HG02759 (cell line): ENCODE measurements at regions not wholly inside any gene's neighbourhood (a gene's known extent, or its start where the extent isn't known, plus 50 kb on each side); places are given as distances from the start of the nearest gene placed in this dataset.
"Not testable (repeated sequence)": the region's sequence is repeated elsewhere in the genome, so short reads cannot be mapped to it uniquely, and the experiment has no call there.

Experiments
- ATAC-seq: cut with Tn5 transposase; IDR thresholded peaks from one replicate; pipeline ENCODE4 v1.9.1; 2021; ENCODE audit warnings: mild to moderate bottlenecking, moderate library complexity; ENCODE audit not compliant: unreplicated experiment

DNA sequence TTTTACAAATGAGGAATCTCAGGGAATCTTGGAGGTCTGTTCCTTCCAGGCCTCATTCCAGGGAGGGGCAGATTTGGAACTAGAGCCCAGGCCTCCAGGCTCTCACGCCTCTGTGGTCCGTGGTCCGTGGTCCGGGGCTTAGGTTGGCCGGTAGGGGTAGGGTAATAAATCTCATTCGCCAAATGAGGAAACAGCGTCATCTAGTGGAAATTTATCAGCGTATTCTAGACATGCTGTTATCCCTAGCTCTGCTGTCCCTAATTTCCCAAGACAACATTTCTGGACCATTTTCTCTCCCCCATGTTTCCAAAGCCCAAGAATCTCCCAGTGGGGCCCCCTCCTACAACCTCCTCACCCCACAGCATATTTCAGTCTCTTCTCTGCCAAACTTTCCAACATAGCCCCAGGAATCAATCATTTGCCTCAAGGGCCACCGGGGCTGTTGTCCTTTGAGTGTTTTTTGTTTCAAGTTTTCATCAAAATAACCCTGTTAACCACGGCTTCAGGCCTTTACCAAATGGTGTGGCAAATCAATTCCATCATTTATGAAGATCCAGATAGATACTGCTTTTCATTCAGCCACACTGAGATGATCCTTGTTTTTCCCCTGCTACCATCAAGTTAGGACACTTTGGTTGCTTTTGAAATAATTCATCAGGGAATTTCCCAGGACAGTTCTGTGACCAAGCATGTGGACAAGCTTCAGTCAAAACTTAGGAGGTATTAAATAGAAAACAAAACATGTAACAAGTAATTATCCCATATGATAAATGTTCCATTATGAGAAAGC, 126.8 kb downstream of the ALDH8A1 start:
- peak; percentile 81 for ATAC-seq

GRCh38 chr6:134821928-134822864, 127.7 kb downstream of the ALDH8A1 start:
- ATAC-seq, result no peak

- ATAC-seq, result no peak
These were observed 128.5 kb downstream of the ALDH8A1 start for GRCh38 chr6:134821397-134821796.

- no peak for ATAC-seq
These were observed 129.8 kb downstream of the ALDH8A1 start for GRCh38 chr6:134819863-134820800.

DNA sequence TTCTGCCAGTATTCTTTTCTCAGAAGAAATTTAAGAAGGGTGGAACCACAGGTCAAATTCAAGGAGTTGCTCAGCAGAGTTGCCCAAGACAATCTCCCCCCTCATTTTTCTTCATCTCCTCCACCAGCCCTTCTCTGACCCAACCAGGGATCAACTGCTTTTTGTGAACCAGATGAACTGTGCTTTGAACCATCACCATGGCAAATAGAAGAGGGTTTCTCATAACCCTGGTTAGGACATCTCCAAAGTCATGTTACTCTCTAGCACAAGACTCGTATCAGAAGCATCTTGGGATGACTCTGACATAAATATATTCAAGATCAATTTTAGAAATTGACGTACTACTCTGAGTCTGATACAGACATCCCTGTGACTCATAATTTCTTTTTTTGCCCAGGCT, 130.7 kb downstream of the ALDH8A1 start:
- ATAC-seq, result no peak

DNA sequence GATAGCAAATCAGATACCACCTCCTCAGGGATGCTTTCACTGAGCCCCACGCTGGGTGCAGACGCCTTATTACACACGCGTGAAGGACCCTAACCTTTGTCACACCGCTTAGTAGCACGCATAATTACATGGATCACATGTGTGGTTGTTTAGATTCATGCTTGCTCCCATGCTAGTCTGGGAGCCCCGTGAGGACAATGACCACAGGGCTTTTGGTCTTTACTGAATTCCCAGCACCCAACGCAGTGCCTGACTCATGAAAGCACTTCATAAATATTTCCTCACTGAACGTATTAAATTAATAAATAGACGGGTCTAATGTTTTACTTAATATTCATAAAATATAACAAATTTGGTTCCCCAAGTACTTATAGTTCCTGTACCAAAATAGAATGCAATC, 132.5 kb downstream of the ALDH8A1 start:
- ATAC-seq, result no peak

DNA sequence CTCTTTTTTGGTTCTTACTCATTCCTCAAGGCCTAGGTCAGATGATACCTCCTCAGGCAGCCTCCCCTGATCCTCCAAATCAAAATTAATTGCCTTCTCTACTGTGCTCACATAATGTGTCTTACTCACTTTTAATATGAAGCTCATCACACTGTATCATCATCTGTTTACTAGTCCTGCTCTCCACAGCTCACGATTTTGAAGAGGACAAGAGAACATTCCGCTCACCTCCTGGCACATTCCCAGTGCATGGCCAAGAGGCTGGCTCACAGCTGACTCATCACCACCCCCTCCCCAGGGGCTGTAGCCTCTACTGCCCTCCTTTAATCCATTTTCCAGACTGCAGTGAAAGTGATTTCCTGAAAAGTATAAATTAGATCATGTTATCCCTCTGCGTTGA, 133.1 kb downstream of the ALDH8A1 start:
- no peak for ATAC-seq

DNA sequence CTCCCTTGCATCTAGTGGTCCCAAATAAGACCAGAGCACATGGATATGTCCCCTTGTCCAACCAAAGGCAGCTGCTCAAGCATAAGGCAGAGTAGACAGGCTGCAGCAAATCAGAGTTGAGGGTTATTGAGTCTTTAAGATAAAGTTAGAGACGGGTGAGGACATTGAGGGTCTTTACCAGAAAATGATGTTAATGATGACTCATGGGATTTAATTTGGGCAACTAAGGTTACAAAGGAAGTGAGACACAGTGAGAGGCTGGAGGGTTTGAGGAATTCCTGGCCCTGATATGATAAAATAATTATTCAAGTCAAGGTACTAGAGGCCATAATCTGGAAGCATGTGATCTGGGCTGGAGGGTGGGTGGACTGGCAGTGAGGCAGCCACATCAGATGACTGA, 133.6 kb downstream of the ALDH8A1 start:
- no peak for ATAC-seq

DNA sequence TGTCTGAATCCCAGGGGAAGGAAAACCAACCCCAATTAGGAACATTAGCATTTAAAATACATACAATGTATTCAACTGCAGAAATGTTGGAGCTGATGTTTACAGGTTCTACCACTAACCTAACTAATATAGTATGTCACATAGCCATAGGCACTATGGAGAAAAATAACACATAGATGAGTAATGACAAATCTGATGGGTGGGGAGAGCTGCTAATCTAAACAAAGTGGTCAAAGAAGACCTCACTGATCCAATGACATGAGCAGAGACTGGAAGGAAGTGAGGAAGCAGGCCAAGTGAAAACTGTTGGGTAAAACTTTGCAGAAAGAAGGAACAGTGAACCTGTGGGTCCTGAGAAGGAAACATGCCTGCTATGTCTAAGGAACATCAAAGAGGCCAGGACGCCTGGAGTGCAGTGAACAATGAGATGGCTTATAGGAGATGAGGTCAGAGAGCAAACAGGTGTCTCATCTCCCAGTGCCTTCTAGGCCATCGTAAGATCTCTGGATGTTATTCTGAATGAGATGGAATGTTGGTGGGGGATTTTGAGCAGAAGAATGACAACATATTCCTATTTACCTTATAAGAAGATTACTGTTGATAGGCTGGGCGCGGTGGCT, 135.7 kb downstream of the ALDH8A1 start:
- ATAC-seq, result no peak

- ATAC-seq, result no peak
These were observed 136.8 kb downstream of the ALDH8A1 start for GRCh38 chr6:134813146-134813545.

DNA sequence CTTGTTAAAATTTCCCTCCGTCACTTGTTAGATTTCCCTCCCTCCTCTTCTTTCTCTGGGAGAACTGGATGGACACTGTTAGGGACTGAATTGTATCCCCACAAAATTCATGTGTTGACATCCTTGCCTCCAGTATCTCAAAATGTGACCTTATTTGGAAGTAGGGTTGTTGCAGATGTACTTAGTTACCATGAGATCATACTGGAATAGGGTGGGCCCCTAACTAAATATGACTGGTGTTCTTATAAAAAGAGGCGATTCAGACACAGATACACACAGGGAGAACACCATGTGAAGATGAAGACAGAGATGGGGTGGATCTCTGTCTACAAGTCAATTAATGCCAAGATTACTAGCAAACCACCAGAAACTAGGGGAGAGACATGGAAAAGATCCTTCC, 139.5 kb downstream of the ALDH8A1 start:
- no peak for ATAC-seq

DNA sequence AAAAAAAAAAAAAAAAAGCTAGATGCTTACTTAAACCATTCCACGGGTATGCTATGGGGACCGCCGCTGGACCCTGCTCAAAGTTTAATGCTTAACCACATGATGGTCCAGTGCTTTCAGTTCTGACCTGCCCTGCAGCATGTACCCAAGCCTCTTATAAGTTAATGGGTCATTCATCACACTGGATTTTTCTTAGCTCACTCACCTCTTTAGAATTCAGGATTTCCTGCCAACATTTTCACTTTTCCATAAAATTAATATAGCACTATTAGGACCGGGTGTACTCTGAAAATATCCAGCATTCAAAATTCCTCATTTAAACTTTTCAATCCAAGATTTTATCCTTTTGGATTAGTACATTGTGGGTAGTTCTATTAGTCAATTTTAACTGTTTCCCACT, 140.8 kb downstream of the ALDH8A1 start:
- ATAC-seq, result no peak

GRCh38 chr6:134806180-134806798, 143.6 kb downstream of the ALDH8A1 start:
- ATAC-seq, result no peak

- no peak for ATAC-seq
These were observed 144.7 kb downstream of the ALDH8A1 start for GRCh38 chr6:134805168-134805567.

DNA sequence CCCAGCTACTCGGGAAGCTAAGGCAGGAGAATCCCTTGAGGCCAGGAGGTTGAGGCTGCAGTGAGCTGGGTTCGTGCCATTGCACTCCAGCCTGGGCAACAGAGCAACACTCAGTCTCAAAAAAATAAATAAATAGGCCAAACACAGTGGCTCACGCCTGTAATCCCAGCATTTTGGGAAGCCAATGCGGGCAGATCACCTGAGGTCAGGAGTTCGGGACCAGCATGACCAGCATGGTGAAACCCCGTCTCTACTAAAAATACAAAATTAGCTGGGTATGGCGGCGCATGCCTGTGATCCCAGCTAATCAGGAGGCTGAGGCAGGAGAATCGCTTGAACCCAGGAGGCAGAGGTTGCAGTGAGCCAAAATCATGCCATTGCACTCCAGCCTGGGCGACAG, 145.6 kb downstream of the ALDH8A1 start:
- not testable (repeated sequence) for ATAC-seq

GRCh38 chr6:134802426-134803058, 147.4 kb downstream of the ALDH8A1 start:
- ATAC-seq, result no peak

DNA sequence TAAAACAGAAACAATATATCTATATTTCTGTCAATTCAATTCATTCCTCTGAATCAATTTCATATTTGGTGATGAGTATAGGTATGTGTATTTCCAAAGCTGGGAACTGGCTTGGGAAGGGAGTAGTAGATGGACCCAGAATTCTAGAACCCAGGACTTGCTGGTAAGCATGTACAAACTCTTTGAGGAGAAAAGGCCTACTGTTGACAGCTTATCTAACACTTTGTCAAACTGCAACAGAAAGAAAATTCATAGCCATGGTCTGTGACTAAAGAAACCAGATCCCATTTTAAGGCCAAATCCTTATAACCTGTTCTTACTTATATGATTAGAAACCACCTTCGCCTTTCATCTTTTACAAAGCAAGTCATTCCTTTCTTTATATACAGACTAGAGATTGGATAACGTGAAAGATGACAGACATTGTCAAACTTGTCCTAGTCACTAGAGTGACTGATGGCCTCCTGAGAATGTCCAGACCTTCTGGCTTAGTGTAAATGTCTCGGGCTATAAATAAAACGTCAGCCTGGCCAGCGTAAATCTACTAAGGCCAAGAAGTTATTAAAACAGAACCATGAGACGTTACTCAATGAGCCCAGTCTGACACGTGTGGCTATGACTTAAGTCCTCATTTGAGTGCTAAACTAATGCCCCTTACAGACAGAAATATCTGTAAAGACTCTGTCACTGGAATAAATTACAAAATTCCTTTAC, 152.3 kb downstream of the ALDH8A1 start:
- no peak for ATAC-seq

GRCh38 chr6:134795691-134796090, 154.2 kb downstream of the ALDH8A1 start:
- ATAC-seq, result no peak

- ATAC-seq, result no peak
These were observed 154.9 kb downstream of the ALDH8A1 start for GRCh38 chr6:134795001-134795400.
